Fibroblast of lung (primary cell): ENCODE measurements at regions not wholly inside any gene's neighbourhood (a gene's known extent, or its start where the extent isn't known, plus 50 kb on each side); places are given as distances from the start of the nearest gene placed in this dataset.

Experiments used
- DNase-seq, 2 donors: peaks; one replicate each; pipeline versions ENCODE4 v3.0.0 to v3.0.0-alpha.2; 2010; ENCODE audit warnings: low read depth in 2 of 2
- H2AFZ ChIP-seq: 2 replicates; pipeline ENCODE4 v1.5.1; 2012; ENCODE audit warnings: low read length, control low read depth, inconsistent platforms
- H3K27ac ChIP-seq: 2 replicates; pipeline ENCODE4 v1.5.1; 2011; ENCODE audit warnings: low read length, control low read depth; ENCODE audit not compliant: insufficient read depth
- H3K27me3 ChIP-seq: 2 replicates; pipeline ENCODE4 v1.5.1; 2011; ENCODE audit warnings: mild to moderate bottlenecking, low read length; ENCODE audit not compliant: control insufficient read depth, insufficient read depth
- H3K36me3 ChIP-seq: 2 replicates; pipeline ENCODE4 v1.5.1; 2011; ENCODE audit warnings: low read length; ENCODE audit not compliant: control insufficient read depth, insufficient read depth
- H3K4me1 ChIP-seq: 2 replicates; pipeline ENCODE4 v1.5.1; 2011; ENCODE audit warnings: low read length; ENCODE audit not compliant: control insufficient read depth, insufficient read depth; ENCODE audit errors: extremely low read depth
- H3K4me2 ChIP-seq: 2 replicates; pipeline ENCODE4 v1.5.1; 2011; ENCODE audit warnings: low read length, control low read depth; ENCODE audit not compliant: insufficient read depth; ENCODE audit errors: extremely low read depth
- H3K4me3 ChIP-seq, 4 experiments: fragments of 200-600 bp in 1 of 4; sonication (generic) in 1 of 4; replicated peaks in 1 of 4; 2 replicates each; pipeline ENCODE4 v1.5.1; 2011 to 2016; ENCODE audit warnings: low read length in 4 of 4, low read depth in 3 of 4, mild to moderate bottlenecking in 3 of 4, control low read depth in 2 of 4, inconsistent platforms in 1 of 4, mixed read lengths in 1 of 4; ENCODE audit not compliant: insufficient read depth in 1 of 4; ENCODE audit errors: control extremely low read depth in 1 of 4
- H3K79me2 ChIP-seq: 2 replicates; pipeline ENCODE4 v1.5.1; 2012; ENCODE audit warnings: mild to moderate bottlenecking, low read length, inconsistent platforms; ENCODE audit not compliant: control insufficient read depth, insufficient read depth
- H3K9ac ChIP-seq: 2 replicates; pipeline ENCODE4 v1.5.1; 2011; ENCODE audit warnings: mild to moderate bottlenecking, low read length, control low read depth; ENCODE audit not compliant: insufficient read depth
- H3K9me3 ChIP-seq: 2 replicates; pipeline ENCODE4 v1.5.1; 2012; ENCODE audit warnings: low read depth, low read length; ENCODE audit not compliant: control insufficient read depth, insufficient read depth
- H4K20me1 ChIP-seq: 2 replicates; pipeline ENCODE4 v1.5.1; 2011; ENCODE audit warnings: low read length; ENCODE audit not compliant: control insufficient read depth, insufficient read depth; ENCODE audit errors: extremely low read depth
- CTCF ChIP-seq, 2 donors: IDR thresholded peaks in 1 of 2; conservative IDR thresholded peaks in 1 of 2; 1 replicate in 1 of 2; 2 replicates in 1 of 2; pipeline ENCODE4 v1.5.1; 2011 to 2012; ENCODE audit warnings: low read length in 2 of 2, control low read depth in 1 of 2, inconsistent platforms in 1 of 2, low read depth in 1 of 2, mild to moderate bottlenecking in 1 of 2
- EZH2 ChIP-seq: IDR thresholded peaks from 2 replicates; pipeline ENCODE4 v1.5.1; 2012; ENCODE audit warnings: low read length, control low read depth, mild to moderate bottlenecking; ENCODE audit errors: missing control alignments

GRCh38 chr4:156280686-156281085, 327.0 kb upstream of the CTSO start:
- Histone ChIP-seq H2AFZ (peak overlapping the region; percentile 11), H3K36me3 (no peaks in the 10 kb centered on the region), H3K4me3 (no peak overlapping the region), H3K79me2 (no peaks in the 10 kb centered on the region), H3K4me2 (no peak overlapping the region), H4K20me1 (no peaks in the 10 kb centered on the region), H3K27ac (no peak overlapping the region), H3K4me1 (no peaks in the 10 kb centered on the region), H3K9me3 (no peaks in the 10 kb centered on the region), H3K27me3 (no peaks in the 10 kb centered on the region), H3K9ac (no peak overlapping the region)
- DNase-seq = no peak
- TF ChIP-seq CTCF (conservative IDR thresholded peaks at IDR 0.05 in 1 of 2, IDR thresholded peaks at IDR 0.05 in 1 of 2; ENCODE audit: low read depth in 1 of 2, low read length in 2 of 2) = no peak
- TF ChIP-seq EZH2 = no peak

- no peak for DNase-seq
- no peaks in the 10 kb centered on the region for H3K9me3 ChIP-seq
- no peaks in the 10 kb centered on the region for H3K27me3 ChIP-seq
- no peak overlapping the region for H2AFZ ChIP-seq
- no peak overlapping the region for H3K27ac ChIP-seq
- H3K79me2 ChIP-seq = no peaks in the 10 kb centered on the region
- no peak overlapping the region for H3K4me2 ChIP-seq
- H3K9ac ChIP-seq = no peak overlapping the region
- no peaks in the 10 kb centered on the region for H3K4me1 ChIP-seq
- no peak overlapping the region for H3K4me3 ChIP-seq
- no peaks in the 10 kb centered on the region for H3K36me3 ChIP-seq
- no peaks in the 10 kb centered on the region for H4K20me1 ChIP-seq
- TF ChIP-seq CTCF (conservative IDR thresholded peaks at IDR 0.05 in 1 of 2, IDR thresholded peaks at IDR 0.05 in 1 of 2; ENCODE audit: low read depth in 1 of 2, low read length in 2 of 2) (no peak), EZH2 (no peak)
These were observed 311.7 kb upstream of the CTSO start for GRCh38 chr4:156265407-156265806.

GRCh38 chr4:156261230-156261629, 307.6 kb upstream of the CTSO start:
- Histone ChIP-seq H3K4me3 (no peak overlapping the region), H3K4me2 (no peak overlapping the region)

More at GRCh38 chr4:156261230-156261629, 307.6 kb upstream of the CTSO start:
- Histone ChIP-seq H2AFZ (no peak overlapping the region), H4K20me1 (no peaks in the 10 kb centered on the region), H3K9ac (no peak overlapping the region), H3K79me2 (no peaks in the 10 kb centered on the region), H3K36me3 (no peaks in the 10 kb centered on the region), H3K27me3 (no peaks in the 10 kb centered on the region), H3K4me1 (no peaks in the 10 kb centered on the region), H3K27ac (no peak overlapping the region), H3K9me3 (no peaks in the 10 kb centered on the region)
- no peak for TF ChIP-seq CTCF (conservative IDR thresholded peaks at IDR 0.05 in 1 of 2, IDR thresholded peaks at IDR 0.05 in 1 of 2; ENCODE audit: low read depth in 1 of 2, low read length in 2 of 2)
- no peak for DNase-seq
